GM10266 (cell line): ENCODE measurements at regions not wholly inside any gene's neighbourhood (a gene's known extent, or its start where the extent isn't known, plus 50 kb on each side); places are given as distances from the start of the nearest gene placed in this dataset.

Experiments
- DNase-seq: peaks from one replicate; pipeline ENCODE4 v3.0.0; 2012; ENCODE audit errors: extremely low spot score
- CTCF ChIP-seq: IDR thresholded peaks from 2 replicates; pipeline ENCODE4 v1.5.1; 2012; ENCODE audit warnings: mild to moderate bottlenecking, low read depth; ENCODE audit not compliant: control insufficient read depth, insufficient read depth; ENCODE audit errors: missing control alignments

- no peak for DNase-seq
Observed at GRCh38 chr10:4561296-4561695, 264.7 kb upstream of the AKR1E2 start.

GRCh38 chr10:4557469-4557868, 268.5 kb upstream of the AKR1E2 start:
- no peak for TF ChIP-seq CTCF

More at GRCh38 chr10:4561296-4561695, 264.7 kb upstream of the AKR1E2 start:
- TF ChIP-seq CTCF = no peak

GRCh38 chr10:4556527-4556926, 269.5 kb upstream of the AKR1E2 start:
- TF ChIP-seq CTCF = no peak
- DNase-seq = no peak

More at GRCh38 chr10:4557469-4557868, 268.5 kb upstream of the AKR1E2 start:
- DNase-seq = no peak

GRCh38 chr10:4555920-4556319, 270.1 kb upstream of the AKR1E2 start:
- no peak for TF ChIP-seq CTCF
- no peak for DNase-seq

- DNase-seq = no peak
- no peak for TF ChIP-seq CTCF
Observed at GRCh38 chr10:4549139-4549653, 276.8 kb upstream of the AKR1E2 start.

- DNase-seq = no peak
- TF ChIP-seq CTCF = no peak
Observed at GRCh38 chr10:4546931-4547330, 279.1 kb upstream of the AKR1E2 start.

GRCh38 chr10:4546500-4546899, 279.5 kb upstream of the AKR1E2 start:
- TF ChIP-seq CTCF = no peak
- no peak for DNase-seq
